GM12891 (cell line): ENCODE measurements at regions not wholly inside any gene's neighbourhood (a gene's known extent, or its start where the extent isn't known, plus 50 kb on each side); places are given as distances from the start of the nearest gene placed in this dataset.

Source experiments
- DNase-seq: peaks from one replicate; pipeline ENCODE4 v3.0.0; 2011; ENCODE audit warnings: low spot score; ENCODE audit not compliant: insufficient read length
- FAIRE-seq: peaks from 2 replicates; lab custom pipeline; 2011; peaks lifted over from hg19 to GRCh38; lab: Jason Lieb, UNC
- PAX5 ChIP-seq: IDR thresholded peaks from 2 replicates; pipeline ENCODE4 v1.6.1; 2011; ENCODE audit warnings: low read length, moderate library complexity, mild to moderate bottlenecking; ENCODE audit not compliant: insufficient read depth, severe bottlenecking
- POLR2A ChIP-seq: IDR thresholded peaks from 2 replicates; pipeline ENCODE4 v1.6.1; 2011; ENCODE audit warnings: low read depth, low read length, control low read depth
- POLR2AphosphoS5 ChIP-seq: IDR thresholded peaks from 2 replicates; pipeline ENCODE4 v1.6.1; 2011; ENCODE audit warnings: low read depth, low read length, control low read depth
- POU2F2 ChIP-seq: IDR thresholded peaks from 2 replicates; pipeline ENCODE4 v1.6.1; 2011; ENCODE audit warnings: low read depth, mild to moderate bottlenecking, control low read depth, low read length, moderate library complexity
- SPI1 ChIP-seq: IDR thresholded peaks from 2 replicates; pipeline ENCODE4 v1.6.1; 2011; ENCODE audit warnings: low read depth, low read length, control low read depth
- TAF1 ChIP-seq: IDR thresholded peaks from 2 replicates; pipeline ENCODE4 v1.6.1; 2011; ENCODE audit warnings: low read depth, low read length, control low read depth

GRCh38 chr17:53891726-53892125, 69.0 kb downstream of the KIF2B start:
- DNase-seq: no peak
- FAIRE-seq: no peak
- TF ChIP-seq POU2F2: no peak
- TF ChIP-seq POLR2AphosphoS5: no peak
- no peak for TF ChIP-seq TAF1
- TF ChIP-seq PAX5: no peak
- TF ChIP-seq POLR2A: no peak
- TF ChIP-seq SPI1: no peak

GRCh38 chr17:53892222-53892621, 69.5 kb downstream of the KIF2B start:
- FAIRE-seq (no peak), DNase-seq (no peak)
- TF ChIP-seq POLR2AphosphoS5 (no peak), TAF1 (no peak), POLR2A (no peak), SPI1 (no peak), PAX5 (no peak), POU2F2 (no peak)

DNA sequence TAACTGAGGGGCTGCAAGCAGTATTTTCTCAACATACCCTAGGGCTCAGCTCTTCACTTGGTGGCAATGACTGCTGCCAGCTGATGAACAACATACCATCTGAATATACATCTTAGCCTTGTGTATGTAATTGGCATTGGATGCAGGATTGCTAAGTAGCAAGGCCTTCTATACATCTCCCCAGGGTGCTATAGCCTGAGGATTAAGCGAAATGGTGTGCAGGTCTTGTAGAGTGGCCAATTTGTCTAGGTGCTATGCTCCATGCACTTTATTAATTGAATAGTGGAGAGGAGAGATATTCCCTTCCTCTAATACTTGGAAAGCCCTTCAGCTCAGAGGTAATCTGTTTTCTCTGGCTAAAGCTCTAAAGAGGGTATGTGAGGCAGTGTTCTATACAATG, 71.9 kb downstream of the KIF2B start:
- FAIRE-seq: no peak
- no peak for DNase-seq
- no peak for TF ChIP-seq PAX5
- TF ChIP-seq POU2F2: no peak
- no peak for TF ChIP-seq POLR2A
- no peak for TF ChIP-seq TAF1
- no peak for TF ChIP-seq SPI1
- TF ChIP-seq POLR2AphosphoS5: no peak

DNA sequence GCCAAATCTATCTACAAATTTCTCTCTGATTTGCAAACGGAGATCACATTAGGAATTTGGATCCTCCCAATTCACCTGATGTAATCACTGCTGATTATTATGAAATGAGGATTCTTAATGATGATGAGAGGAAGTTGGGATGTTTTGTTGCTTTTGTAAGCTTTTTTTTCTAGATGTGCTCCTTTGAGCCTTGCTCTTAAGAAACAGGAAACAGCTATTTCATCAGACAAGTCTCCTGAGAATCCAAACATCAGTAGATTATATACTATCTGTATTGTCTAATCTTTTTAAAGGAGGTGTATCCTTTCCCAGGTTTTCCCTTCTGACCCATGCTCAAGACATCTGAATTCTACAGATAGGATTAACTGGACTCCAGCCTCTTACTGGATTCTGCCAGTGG, 73.3 kb downstream of the KIF2B start:
- DNase-seq: no peak
- TF ChIP-seq POLR2A: no peak
- TF ChIP-seq TAF1: no peak
- no peak for TF ChIP-seq SPI1
- no peak for TF ChIP-seq POU2F2
- TF ChIP-seq PAX5: no peak
- no peak for TF ChIP-seq POLR2AphosphoS5
- no peak for FAIRE-seq

DNA sequence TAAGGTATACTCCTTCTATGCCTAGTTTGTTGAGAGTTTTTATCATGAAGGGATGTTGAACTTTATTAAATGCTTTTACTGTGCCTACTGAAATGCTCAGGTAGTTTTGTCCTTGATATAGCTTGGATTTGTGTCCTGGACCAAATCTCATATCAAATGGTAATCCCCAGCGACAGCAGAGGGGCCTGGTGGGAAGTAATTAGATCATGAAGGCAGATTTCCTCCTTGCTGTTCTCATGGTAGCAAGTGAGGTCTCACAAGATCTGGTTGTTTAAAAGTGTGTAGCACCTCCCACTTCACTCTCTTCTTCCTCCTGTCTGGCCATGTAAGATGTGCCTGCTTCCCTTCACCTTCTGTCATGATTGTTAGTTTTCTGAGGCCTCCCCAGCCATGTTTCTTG, 78.2 kb downstream of the KIF2B start:
- TF ChIP-seq PAX5: no peak
- TF ChIP-seq POLR2AphosphoS5: no peak
- TF ChIP-seq TAF1: no peak
- FAIRE-seq: no peak

DNA sequence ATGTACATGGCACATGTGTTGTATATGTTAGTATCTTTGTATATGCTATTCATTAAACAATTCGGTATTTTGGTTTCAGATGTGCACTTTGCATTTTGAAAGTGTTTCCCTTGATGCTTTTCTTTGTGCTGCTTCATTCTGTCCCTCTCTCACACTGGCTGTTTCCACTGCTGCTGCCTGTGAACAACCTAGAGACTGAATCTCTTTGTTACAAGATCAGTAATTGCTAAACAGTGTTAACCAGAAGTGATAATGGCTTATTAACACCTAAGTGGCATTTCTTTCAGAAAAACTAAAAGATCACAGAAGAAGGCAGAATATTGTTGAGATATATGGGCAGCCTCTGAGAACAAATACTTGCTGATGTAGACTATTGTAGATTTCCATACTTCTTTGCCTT, 84.7 kb downstream of the KIF2B start:
- no peak for TF ChIP-seq TAF1
- TF ChIP-seq POLR2A: no peak
- no peak for TF ChIP-seq POLR2AphosphoS5
- TF ChIP-seq POU2F2: no peak
- TF ChIP-seq SPI1: no peak
- TF ChIP-seq PAX5: no peak
- FAIRE-seq (no peak), DNase-seq (no peak)

More for the DNA sequence above, 78.2 kb downstream of the KIF2B start:
- no peak for DNase-seq

- TF ChIP-seq TAF1 (no peak), PAX5 (no peak), POLR2AphosphoS5 (no peak), SPI1 (no peak), POLR2A (no peak), POU2F2 (no peak)
- no peak for FAIRE-seq
Measured at GRCh38 chr17:53909802-53910201, 87.1 kb downstream of the KIF2B start.

DNA sequence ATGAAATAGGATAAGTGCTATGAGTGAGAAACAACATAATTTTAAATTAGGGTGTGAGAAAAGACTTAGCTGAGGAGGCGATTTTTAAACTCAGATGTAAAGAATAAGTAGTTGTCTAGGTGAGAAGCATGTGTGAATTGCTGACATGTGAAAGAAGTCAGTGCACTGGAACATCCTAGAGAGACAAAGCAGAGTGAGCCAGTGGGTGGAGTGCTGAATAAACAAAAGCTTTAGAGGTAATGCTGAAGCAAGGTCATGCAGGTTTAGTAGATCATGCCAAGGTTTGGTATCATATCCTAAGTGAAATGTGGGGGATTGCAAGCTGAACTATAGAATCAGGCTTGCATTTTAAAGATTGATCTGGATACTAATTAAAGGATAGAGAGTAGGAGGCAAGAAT, 89.4 kb downstream of the KIF2B start:
- FAIRE-seq: no peak
- DNase-seq: no peak

More at GRCh38 chr17:53909802-53910201, 87.1 kb downstream of the KIF2B start:
- no peak for DNase-seq

GRCh38 chr17:53919356-53919755, 96.6 kb downstream of the KIF2B start:
- no peak for FAIRE-seq
- TF ChIP-seq POLR2AphosphoS5 (no peak), POLR2A (no peak), SPI1 (no peak), PAX5 (no peak), POU2F2 (no peak), TAF1 (no peak)
- DNase-seq: no peak

More for the DNA sequence above, 89.4 kb downstream of the KIF2B start:
- no peak for TF ChIP-seq TAF1
- no peak for TF ChIP-seq POLR2AphosphoS5
- no peak for TF ChIP-seq POU2F2
- TF ChIP-seq PAX5: no peak

DNA sequence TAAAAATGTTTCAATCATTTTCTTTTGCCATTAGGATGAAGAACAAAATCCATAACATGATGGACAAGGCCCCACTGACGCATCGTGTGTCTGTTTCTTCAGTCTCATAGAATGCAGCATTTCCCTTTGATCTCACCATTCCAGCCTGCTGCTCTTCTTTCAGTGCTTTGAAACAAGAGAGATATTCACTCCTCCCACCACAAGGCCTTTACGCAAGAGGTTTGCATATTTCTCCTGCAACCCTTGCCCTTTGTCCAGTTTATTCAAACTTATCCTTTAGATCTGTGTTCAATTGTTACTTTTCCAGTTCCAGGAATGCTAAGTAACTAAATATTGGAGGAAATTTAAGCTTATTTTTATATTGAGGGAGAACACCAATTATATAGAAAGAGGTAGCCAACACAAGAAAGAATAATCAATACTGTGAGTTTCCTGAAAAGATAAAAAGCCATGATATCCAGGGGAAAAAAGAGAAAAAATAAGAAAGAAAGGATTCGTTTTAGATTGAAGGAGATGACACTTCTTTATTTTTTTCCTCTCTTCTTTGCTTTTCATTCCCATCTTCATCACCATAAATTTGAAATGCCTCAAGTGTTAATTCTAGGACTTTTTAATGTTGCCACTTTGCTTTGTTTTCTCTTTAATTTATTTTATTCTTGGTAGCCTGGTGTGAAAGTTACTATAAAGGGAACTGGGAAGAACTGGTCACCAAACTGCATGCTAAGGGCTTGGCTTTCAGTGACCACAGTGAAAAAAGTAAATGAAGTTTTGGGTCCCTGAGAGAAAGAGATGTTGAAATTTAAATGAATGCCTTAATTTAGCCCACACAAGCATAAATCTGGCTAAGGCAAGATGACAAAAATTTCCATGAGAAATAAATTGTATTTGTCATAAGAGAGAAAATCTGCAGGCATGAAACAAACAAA, 102.1 kb downstream of the KIF2B start:
- no peak for DNase-seq
- no peak for TF ChIP-seq PAX5
- TF ChIP-seq POU2F2: no peak
- no peak for TF ChIP-seq SPI1
- TF ChIP-seq POLR2AphosphoS5: no peak
- no peak for TF ChIP-seq TAF1
- no peak for TF ChIP-seq POLR2A
- FAIRE-seq: no peak
